ENCODE measurements at regions not wholly inside any gene's neighbourhood (a gene's known extent, or its start where the extent isn't known, plus 50 kb on each side); places are given as distances from the start of the nearest gene placed in this dataset.

GRCh38 chr7:47210281-47210854, 371.5 kb downstream of the TNS3 start:
- H2AK9ac ChIP-seq (replicated peaks; ENCODE audit: low read depth, low read length, poor library complexity), result no peak overlapping the region
- no peak for DNase-seq
- no peak overlapping the region for H3K23ac ChIP-seq (ENCODE audit: low read depth, low read length)
- intact Hi-C loops (cut with micrococcal nuclease), result no loop called here
- POLR2A ChIA-PET (ENCODE audit: unreplicated experiment), result no interaction called here
- H3K36me3 ChIP-seq (ENCODE audit: control insufficient read depth, insufficient read depth, low read length), result no peaks in the 10 kb centered on the region
- no peak overlapping the region for H2BK15ac ChIP-seq (ENCODE audit: low read depth, low read length)
- H3K9me3 ChIP-seq (ENCODE audit: control insufficient read depth, insufficient read depth, low read length), result peaks cover 7% of the 10 kb centered on the region
- H4K91ac ChIP-seq (ENCODE audit: insufficient read depth, low read depth, low read length), result no peak overlapping the region
- no peak overlapping the region for H2AFZ ChIP-seq (replicated peaks; ENCODE audit: low read length, poor library complexity)
- no peak overlapping the region for H3K4me2 ChIP-seq (ENCODE audit: low read depth, low read length)
- no peak overlapping the region for H2BK120ac ChIP-seq (ENCODE audit: low read depth, low read length)
- CTCF ChIA-PET, result no interaction called here
- H3K4ac ChIP-seq (ENCODE audit: low read depth, low read length), result no peak overlapping the region
- H3K4me1 ChIP-seq (ENCODE audit: control insufficient read depth, insufficient read depth, low read length), result no peaks in the 10 kb centered on the region
- no peak overlapping the region for H4K5ac ChIP-seq (ENCODE audit: low read depth, low read length)
- BruUV-seq (replicated peaks), result no TSS peak
- H3K79me1 ChIP-seq (ENCODE audit: low read depth in 1 of 2, low read length in 2 of 2), result no peaks in the 10 kb centered on the region
- H3K14ac ChIP-seq (replicated peaks; ENCODE audit: low read depth, low read length), result no peak overlapping the region
- no peak overlapping the region for H2BK5ac ChIP-seq (ENCODE audit: low read depth, low read length, poor library complexity, severe bottlenecking)
- WGBS, 2 experiments (ENCODE audit: extremely low coverage in 2 of 2, insufficient read length in 1 of 2), result 40% methylated on average over 1 of the region's 4 CpGs; no CpG with 5 or more reads in 1 of the 2 experiments
- H4K20me1 ChIP-seq (ENCODE audit: insufficient read depth, low read length), result no peaks in the 10 kb centered on the region
- H3K27me3 ChIP-seq (ENCODE audit: control insufficient read depth, insufficient read depth, low read length), result peaks cover 52% of the 10 kb centered on the region
- no peak overlapping the region for H3K56ac ChIP-seq (ENCODE audit: extremely low read depth, insufficient read depth, low read length)
- H3K18ac ChIP-seq (ENCODE audit: low read depth, low read length), result no peak overlapping the region
- H3K9me1 ChIP-seq (ENCODE audit: insufficient read depth, low read length), result no peaks in the 10 kb centered on the region
- in situ Hi-C loops (cut with MboI; ENCODE audit: low sequenced_read_pairs), result no loop called here
- no peak overlapping the region for H4K8ac ChIP-seq (ENCODE audit: low read depth in 2 of 2, low read length in 2 of 2)
- no peak for TF ChIP-seq FOS (IDR thresholded peaks at IDR 0.05; ENCODE audit: low read depth, low read length)
- no peak for TF ChIP-seq SMC3 (IDR thresholded peaks at IDR 0.05; ENCODE audit: low read depth, low read length)
- no peak for TF ChIP-seq RAD21 (IDR thresholded peaks at IDR 0.05; ENCODE audit: low read length)
- no peak for TF ChIP-seq ELK1 (IDR thresholded peaks at IDR 0.05; ENCODE audit: borderline replicate concordance, low read depth, low read length)
- dilution Hi-C loops (cut with HindIII; ENCODE audit: low sequenced_read_pairs, unreplicated experiment), result no loop called here
- no peak overlapping the region for H2BK20ac ChIP-seq (ENCODE audit: low read depth, low read length)
- H3K27ac ChIP-seq (ENCODE audit: insufficient read depth, low read length), result no peak overlapping the region
- no peak overlapping the region for H3K4me3 ChIP-seq (ENCODE audit: insufficient read depth, low read depth, low read length)
- no peak overlapping the region for H3K9ac ChIP-seq (ENCODE audit: low read depth, low read length)
- no peak for ATAC-seq (ENCODE audit: low read depth)
- no peak overlapping the region for H2AK5ac ChIP-seq (ENCODE audit: low read depth, low read length)

Measured in IMR-90 (cell line).